Heart right ventricle (tissue), 16 donors: ENCODE measurements at regions not wholly inside any gene's neighbourhood (a gene's known extent, or its start where the extent isn't known, plus 50 kb on each side); places are given as distances from the start of the nearest gene placed in this dataset.

Experiments
- ATAC-seq, 8 donors: fragments of 200-7000 bp; cut with Tn5 transposase; one replicate each; pipeline ENCODE4 v1.9.1; 2020; ENCODE audit warnings: mild to moderate bottlenecking in 8 of 8, moderate library complexity in 8 of 8, moderate number of reproducible peaks in 1 of 8
- DNase-seq, 2 donors: peaks; one replicate each; pipeline ENCODE4 v3.0.0-alpha.2; 2020
- H3K27ac ChIP-seq, 10 donors: fragments of 200-600 bp; sonication (generic) in 2 of 10; one replicate each; pipeline versions ENCODE4 v1.5.0 to v1.8.0; 2020 to 2022; ENCODE audit warnings: mild to moderate bottlenecking in 3 of 10
- H3K27me3 ChIP-seq, 7 donors: fragments of 200-600 bp; one replicate each; pipeline ENCODE4 v1.8.0; 2021 to 2022; ENCODE audit warnings: mild to moderate bottlenecking in 2 of 7
- H3K36me3 ChIP-seq, 9 donors: fragments of 200-600 bp; sonication (generic) in 1 of 9; one replicate each; pipeline versions ENCODE4 v1.5.0 to v1.8.0; 2020 to 2022; ENCODE audit warnings: mild to moderate bottlenecking in 2 of 9
- H3K4me1 ChIP-seq, 9 donors: fragments of 200-600 bp; sonication (generic) in 1 of 9; one replicate each; pipeline versions ENCODE4 v1.5.0 to v1.8.0; 2020 to 2022; ENCODE audit warnings: mild to moderate bottlenecking in 4 of 9
- H3K4me3 ChIP-seq, 10 donors: fragments of 200-600 bp; sonication (generic) in 2 of 10; one replicate each; pipeline versions ENCODE4 v1.5.0 to v1.8.0; 2020 to 2022; ENCODE audit warnings: mild to moderate bottlenecking in 7 of 10, moderate library complexity in 2 of 10
- H3K9me3 ChIP-seq, 11 donors: fragments of 200-600 bp in 10 of 11; sonication (generic) in 2 of 11; one replicate each; pipeline versions ENCODE4 v1.5.0 to v1.8.0; 2013 to 2022; ENCODE audit warnings: mild to moderate bottlenecking in 2 of 11, control low read depth in 1 of 11, moderate library complexity in 1 of 11
- CTCF ChIP-seq, 9 donors: fragments of 200-600 bp; sonication (generic) in 2 of 9; IDR thresholded peaks; one replicate each; pipeline versions ENCODE4 v1.5.0 to v1.8.0; 2021 to 2022; ENCODE audit warnings: antibody characterized with exemption in 9 of 9, mild to moderate bottlenecking in 5 of 9, moderate library complexity in 1 of 9
- WGBS, 2 donors: extraction: QIAGEN DNeasy Blood & Tissue Kit; methylation state at CpG; one replicate each; pipeline ENCODE4 v1.1.7; 2013; ENCODE audit warnings: inconsistent platforms in 1 of 2; 5-methylcytosine and 5-hydroxymethylcytosine counted together
- intact Hi-C, 10 donors: fragments of 100-400 bp; cut with DNase I; formaldehyde crosslinking; loops; one replicate each; pipeline versions ENCODE4 v1.11.1 to v1.14.2; 2022
- donor health status: Arrhythmogenic right ventricular cardiomyopathy.
- donor health status: ischemic (EF 13 %, LVEDD 7.1; RV severe dilation, severe dysfunction).
- donor health status: healthy with polysubstance abuse.
- donor health status: DM: no; HTN: yes; CAD: no.
- donor health status: DM: no; HTN: no; CAD: no.
- donor health status: ischemic (EF 25% LVEDD 6.9; RV normal size, moderate dysfunction).
- donor health status: ischemic (EF 25% LVEDD 5.7; RV mildly dilated, moderate dysfunction).
- donor health status: healthy.
- donor health status: DM: yes; HTN: yes; CAD: no.
- donor health status: Ischemic cardiomyopathy.
- donor health status: ischemic (EF 35%, LVEDD 5.7; RV mildly dilated, moderate dysfunction).
- donor health status: nonischemic (EF 11% LVEDD 7.7; RV severe dilation, severe dysfunction).
- donor health status: DM: yes; HTN: yes; CAD: no.
- donor health status: PGD.
- donor health status: ischemic (EF 29% LVEDD 5.4; RV normal size, mild dysfunction).
- donor health status: nonischemic (EF 23%, LVEDD 6.1; RV moderate dilation, normal function).

DNA sequence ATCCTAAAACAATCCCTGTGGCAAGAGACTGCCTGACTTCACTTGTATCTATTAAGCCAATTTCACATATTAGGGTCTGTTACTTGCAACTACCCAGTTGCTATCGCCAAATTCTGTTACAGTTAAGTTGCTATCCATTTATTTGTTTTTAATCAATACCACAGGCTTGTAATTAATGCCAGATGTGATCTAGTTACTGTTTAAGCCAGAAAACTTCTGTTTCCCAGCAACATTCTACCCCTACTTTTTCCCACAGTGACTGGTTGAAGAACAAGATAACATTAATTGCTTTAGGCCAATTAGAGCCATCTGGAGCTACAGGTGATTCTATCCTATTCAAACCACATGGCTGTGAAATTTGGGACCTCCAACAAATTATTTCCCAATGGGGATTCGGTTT, 131.3 kb downstream of the ALOX5 start:
- DNase-seq: no peak
- Histone ChIP-seq H3K9me3 (no peaks in the 10 kb centered on the region), H3K4me1 (no peaks in the 10 kb centered on the region), H3K27me3 (no peaks in the 10 kb centered on the region), H3K27ac (no peak overlapping the region), H3K36me3 (no peaks in the 10 kb centered on the region), H3K4me3 (no peak overlapping the region)
- ATAC-seq: no peak
- no peak for TF ChIP-seq CTCF (IDR thresholded peaks at IDR 0.05)
- 89 to 91% methylated on average over 2 of the region's 2 CpGs for WGBS, 2 donors
- intact Hi-C loops: loop anchor here in 1 of 10 donors (10.0 kb wide), 1 partner anchor 49 kb away; no protein-coding TSS in a partner anchor

GRCh38 chr10:45502458-45502857, 128.4 kb downstream of the ALOX5 start:
- Histone ChIP-seq H3K27me3 (no peaks in the 10 kb centered on the region), H3K36me3 (no peaks in the 10 kb centered on the region), H3K4me3 (no peak overlapping the region), H3K27ac (no peak overlapping the region), H3K9me3 (peaks cover 0 to 8% (median 0%) of the 10 kb centered on the region in 11 donors), H3K4me1 (peaks cover 0 to 7% (median 0%) of the 10 kb centered on the region in 9 donors)
- intact Hi-C loops: loop anchor here in 1 of 10 donors (10.0 kb wide), 1 partner anchor 52 kb away; no protein-coding TSS in a partner anchor
- no peak for ATAC-seq
- TF ChIP-seq CTCF (IDR thresholded peaks at IDR 0.05): no peak
- no peak for DNase-seq

DNA sequence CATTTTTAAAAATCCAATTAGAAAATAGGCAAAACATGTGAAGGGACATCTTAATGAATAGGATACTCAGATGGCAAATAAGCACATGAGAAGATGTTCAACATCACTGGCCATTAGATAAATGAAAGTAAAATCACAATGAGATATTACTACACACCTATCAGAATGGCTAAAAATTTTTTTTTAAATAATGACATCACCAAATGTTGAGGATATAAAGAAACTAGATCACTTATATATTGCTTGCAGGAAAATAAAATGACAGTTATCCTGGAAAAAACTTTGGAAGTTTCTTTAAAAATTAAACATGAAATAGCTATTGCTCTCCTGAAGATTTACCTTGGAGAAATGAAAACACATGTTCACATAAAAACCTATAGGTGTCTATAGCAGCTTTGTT, 127.8 kb downstream of the ALOX5 start:
- Histone ChIP-seq H3K27me3 (no peaks in the 10 kb centered on the region), H3K36me3 (no peaks in the 10 kb centered on the region), H3K4me1 (peaks cover 0 to 11% (median 0%) of the 10 kb centered on the region in 9 donors), H3K9me3 (peaks cover 0 to 11% (median 0%) of the 10 kb centered on the region in 11 donors), H3K4me3 (no peak overlapping the region), H3K27ac (no peak overlapping the region)
- intact Hi-C loops: loop anchor here in 1 of 10 donors (10.0 kb wide), 1 partner anchor 53 kb away; no protein-coding TSS in a partner anchor
- DNase-seq (no peak), ATAC-seq (no peak)
- no peak for TF ChIP-seq CTCF (IDR thresholded peaks at IDR 0.05)

- WGBS, 2 donors: 88 to 100% methylated on average over 1 of the region's 1 CpG
- ATAC-seq: no peak
These were observed 126.8 kb downstream of the ALOX5 start for GRCh38 chr10:45500798-45501197.

More at GRCh38 chr10:45500798-45501197, 126.8 kb downstream of the ALOX5 start:
- no peak for DNase-seq
- H3K4me3 ChIP-seq: no peak overlapping the region
- no peaks in the 10 kb centered on the region for H3K36me3 ChIP-seq
- no peak for TF ChIP-seq CTCF (IDR thresholded peaks at IDR 0.05)
- intact Hi-C loops: loop anchor here in 1 of 10 donors (10.0 kb wide), 1 partner anchor 54 kb away; no protein-coding TSS in a partner anchor
- H3K4me1 ChIP-seq: peaks cover 0 to 11% (median 0%) of the 10 kb centered on the region in 9 donors
- peaks cover 0 to 19% (median 5%) of the 10 kb centered on the region in 11 donors for H3K9me3 ChIP-seq
- H3K27me3 ChIP-seq: no peaks in the 10 kb centered on the region
- H3K27ac ChIP-seq: no peak overlapping the region
